Posterior cingulate gyrus (tissue), 11 donors: ENCODE measurements at regions not wholly inside any gene's neighbourhood (a gene's known extent, or its start where the extent isn't known, plus 50 kb on each side); places are given as distances from the start of the nearest gene placed in this dataset.
A peak's percentile ranks its signal among the peaks of the same experiment; 100 is the strongest.
"Not testable (repeated sequence)": the region's sequence is repeated elsewhere in the genome, so short reads cannot be mapped to it uniquely, and the experiment has no call there.

Experiments
- DNase-seq, 10 donors: peaks; one replicate each; pipeline versions ENCODE4 v3.0.0 to v3.0.0-alpha.2; 2020 to 2021; ENCODE audit warnings: mixed read lengths in 3 of 10
- intact Hi-C: fragments of 100-400 bp; cut with DNase I; formaldehyde crosslinking; loops from one replicate; pipeline ENCODE4 v1.15.1; 2023

DNA sequence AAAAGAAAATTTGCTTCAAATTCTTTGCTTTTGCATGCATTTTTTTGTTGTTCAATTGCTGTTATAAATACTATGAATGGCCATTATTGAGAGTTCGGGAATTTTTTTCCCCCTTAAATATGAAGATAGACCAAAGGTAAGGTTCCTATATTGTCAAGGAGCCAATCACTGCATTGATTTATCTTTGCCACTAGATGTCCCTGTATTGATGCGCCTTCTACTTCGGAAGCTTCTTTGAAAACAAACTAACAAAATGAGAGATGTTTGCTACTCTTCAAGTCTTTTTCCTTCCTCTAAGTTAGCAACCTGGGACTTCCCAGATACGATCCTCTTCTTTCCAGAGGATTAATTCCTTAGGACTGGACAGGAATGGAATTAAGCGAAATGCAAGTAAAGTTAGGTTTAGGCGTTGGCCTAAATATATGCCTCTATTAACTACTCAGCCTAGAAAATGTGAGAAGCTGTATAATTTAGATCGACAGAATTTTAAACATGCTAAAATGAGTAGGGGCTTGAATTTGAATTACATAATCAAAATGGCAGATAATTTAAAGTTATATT lies 318.1 kb downstream of the AEBP2 start:
- no peak for DNase-seq
- intact Hi-C loops: loop anchor here (5.0 kb wide), 1 partner anchor 845 kb away; no protein-coding TSS in a partner anchor

DNA sequence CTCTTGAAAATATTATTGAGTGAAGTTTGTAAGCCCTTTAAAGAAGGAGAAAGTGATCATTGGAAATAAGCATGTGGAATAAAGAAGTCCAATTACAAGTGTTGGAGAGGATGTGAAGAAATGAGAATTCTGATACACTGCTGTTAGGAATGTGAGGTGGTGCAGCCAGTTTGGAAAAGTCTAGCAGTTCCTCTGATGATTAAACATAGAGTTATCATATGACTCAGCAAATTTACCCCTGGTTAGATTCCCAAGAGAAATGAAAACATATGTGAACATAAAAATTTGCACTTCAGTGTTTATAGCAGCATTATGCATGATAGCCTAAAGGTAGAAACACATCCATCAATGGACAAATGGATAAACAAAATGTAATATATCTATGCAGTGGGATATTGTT lies 319.9 kb downstream of the AEBP2 start:
- intact Hi-C loops: loop anchor here (5.0 kb wide), 1 partner anchor 843 kb away; no protein-coding TSS in a partner anchor

DNA sequence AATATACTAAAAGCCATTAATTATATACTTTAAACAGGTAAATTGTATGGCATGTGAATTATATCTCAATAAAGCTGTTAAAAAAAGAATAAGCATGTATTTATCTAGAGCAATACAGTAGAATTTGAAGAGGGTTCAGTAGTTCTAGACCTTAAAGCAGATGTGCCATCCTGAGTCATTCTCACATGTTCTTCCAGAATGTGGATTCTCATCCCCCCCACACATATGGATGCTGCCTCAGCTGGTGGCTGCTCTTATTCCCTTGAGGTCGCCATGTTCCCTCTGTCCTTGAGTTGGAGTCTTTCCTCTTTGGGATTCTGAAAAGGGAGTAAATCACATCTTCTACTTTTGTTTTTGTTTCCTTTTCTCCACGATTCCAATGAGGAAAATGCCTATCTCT lies 321.3 kb downstream of the AEBP2 start:
- intact Hi-C loops: no loop called here
- no peak for DNase-seq

More for the DNA sequence above, 319.9 kb downstream of the AEBP2 start:
- no peak for DNase-seq

DNA sequence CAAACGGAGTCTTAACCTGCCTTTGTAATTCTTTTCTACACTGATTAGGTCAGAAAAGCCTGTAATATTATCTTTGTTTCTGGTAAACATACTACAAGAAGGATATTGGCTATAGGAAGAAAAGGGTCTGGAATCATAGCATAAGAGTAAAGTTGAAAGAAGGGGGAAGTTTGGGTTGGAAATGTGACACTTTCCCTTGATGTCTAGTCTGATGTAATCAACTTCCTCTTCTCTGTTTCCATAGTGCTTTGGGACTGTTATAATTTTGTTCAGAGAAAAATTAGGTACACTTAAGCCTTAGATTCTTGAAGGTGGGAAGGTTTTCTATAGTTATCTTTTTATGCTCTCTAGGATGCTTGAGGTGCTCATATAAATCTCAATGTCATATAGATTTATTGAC lies 322.2 kb downstream of the AEBP2 start:
- DNase-seq: no peak
- intact Hi-C loops: no loop called here

DNA sequence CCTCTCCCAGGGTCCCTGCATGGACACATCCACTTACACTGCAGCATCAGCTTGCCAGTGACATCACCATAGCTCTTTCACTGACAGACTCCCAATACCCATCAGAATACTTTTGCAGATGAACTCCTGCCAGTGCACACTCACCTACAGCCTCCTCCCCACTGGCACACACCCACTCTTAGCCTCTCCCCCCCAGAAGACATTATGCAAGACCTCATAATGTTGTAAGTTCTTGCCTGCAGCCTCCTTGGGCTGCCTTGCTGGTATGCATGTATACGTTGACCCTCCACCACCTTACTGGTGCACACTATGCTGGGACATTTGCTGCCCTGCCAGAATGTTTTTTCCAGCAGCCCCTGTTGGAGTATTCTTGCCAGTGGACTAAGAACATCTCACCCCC lies 324.2 kb downstream of the AEBP2 start:
- intact Hi-C loops: no loop called here
- no peak for DNase-seq

DNA sequence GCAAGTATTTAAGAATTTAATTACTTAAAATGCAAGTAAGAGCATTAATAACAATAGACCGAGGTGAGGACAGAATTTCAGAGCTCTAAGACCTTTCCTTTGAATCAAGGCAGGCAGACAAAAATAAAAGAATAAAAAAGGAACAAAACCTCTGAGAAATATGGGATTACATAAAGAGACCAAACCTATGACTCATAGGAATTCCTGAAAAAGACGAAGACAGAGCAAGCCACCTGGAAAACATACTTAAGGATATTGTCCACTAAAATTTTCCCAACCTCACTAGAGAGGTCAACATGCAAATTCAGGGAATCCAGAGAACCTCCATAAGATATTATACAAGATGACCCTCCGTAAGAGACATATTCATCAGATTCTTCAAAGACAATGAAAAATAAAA lies 325.1 kb downstream of the AEBP2 start:
- intact Hi-C loops: no loop called here
- no peak for DNase-seq

DNA sequence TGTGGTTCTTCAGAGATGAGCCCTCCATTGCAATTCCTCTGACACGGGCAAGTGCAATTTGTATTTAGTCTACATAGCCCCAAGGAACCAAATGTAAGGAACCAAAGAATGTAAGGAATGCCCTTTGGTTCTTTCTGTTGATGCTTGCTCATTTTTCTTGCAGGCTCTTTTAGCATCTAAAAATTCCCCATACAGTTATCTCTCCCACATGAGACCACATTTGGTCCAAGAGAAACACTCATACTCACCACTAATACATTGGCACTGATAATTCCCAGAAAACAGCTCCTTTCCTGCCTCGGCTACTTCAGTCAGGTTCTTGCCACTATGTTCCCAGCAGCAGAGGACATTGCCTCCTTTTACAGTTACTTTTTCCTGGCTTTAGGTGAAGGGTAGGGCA lies 332.6 kb downstream of the AEBP2 start:
- intact Hi-C loops: no loop called here
- no peak for DNase-seq

DNA sequence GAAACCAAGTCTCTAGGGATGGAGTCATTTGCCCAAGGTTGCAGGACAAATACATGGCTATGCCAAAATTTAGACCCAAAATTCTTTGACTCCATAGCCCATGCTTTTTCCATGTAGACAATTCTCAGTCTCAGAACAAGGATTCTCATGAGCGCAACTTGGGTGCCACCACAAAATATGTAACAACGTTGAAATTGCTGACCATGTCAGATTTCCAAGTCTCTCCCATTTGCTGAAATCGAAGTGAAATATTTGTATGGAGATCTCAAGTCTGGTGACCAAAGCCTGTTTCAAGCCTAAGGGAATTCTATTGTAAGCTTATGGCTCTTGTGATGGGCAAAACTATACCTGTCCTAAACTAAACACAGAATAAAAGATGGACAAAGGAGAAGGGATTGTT lies 333.5 kb downstream of the AEBP2 start:
- DNase-seq: no peak
- intact Hi-C loops: no loop called here

DNA sequence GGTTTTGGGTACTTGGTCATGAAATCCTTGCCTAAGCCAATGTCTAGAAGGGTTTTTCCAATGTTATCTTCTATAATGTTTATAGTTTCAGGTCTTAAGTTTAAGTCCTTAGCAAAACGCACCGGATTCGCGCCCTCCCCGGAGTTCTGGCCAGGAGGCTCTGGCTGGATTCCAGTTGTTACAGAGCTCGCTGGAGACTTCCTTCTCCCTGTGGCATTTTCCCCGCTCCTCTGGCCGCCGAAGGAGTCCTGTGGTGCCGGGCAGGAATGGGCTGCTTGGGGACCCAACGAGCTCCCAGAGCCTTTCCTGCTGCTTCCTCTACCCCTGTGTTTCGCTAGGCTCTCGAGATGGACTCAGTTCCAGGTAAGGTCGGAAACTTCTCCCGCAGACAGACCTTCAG lies 335.9 kb downstream of the AEBP2 start:
- intact Hi-C loops: no loop called here
- DNase-seq: peak in 3 of 10 donors; percentile 43 to 78 (median 60)

DNA sequence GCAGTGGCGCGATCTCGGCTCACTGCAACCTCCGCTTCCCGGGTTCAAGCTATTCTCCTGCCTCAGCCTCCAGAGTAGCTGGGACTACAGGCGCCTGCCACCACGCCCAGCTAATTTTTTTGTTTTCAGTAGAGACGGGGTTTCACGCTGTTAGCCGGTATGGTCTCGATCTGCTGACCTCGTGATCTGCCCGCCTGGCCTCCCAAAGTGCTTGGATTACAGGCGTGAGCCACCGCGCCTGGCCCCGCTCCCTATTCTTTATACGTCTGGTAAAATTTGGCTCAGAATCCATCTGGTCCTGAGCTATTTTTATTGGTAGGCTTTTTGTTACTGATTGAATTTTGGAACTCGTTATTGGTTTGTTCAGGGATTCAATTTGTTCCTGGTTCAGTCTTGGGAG lies 336.7 kb downstream of the AEBP2 start:
- DNase-seq: peak in 1 of 10 donors; percentile 57
- intact Hi-C loops: not testable (repeated sequence)

DNA sequence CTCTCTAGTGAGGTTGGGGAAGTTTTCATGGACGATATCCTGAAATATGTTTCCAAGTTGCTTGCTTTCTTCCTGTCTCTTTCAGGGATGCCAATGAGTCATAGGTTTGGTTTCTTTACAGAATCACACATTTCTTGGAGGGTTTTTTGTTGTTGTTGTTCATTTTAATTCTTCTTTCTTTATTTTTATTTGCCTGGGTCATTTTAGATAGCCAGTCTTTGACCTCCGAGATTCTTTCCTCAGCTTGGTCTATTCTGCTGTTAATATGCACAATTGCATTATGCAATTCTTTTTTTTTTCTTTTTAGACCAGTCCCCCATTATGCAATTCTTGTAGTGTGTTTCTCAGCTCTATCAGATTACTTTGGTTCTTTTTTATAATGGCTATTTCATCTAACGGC lies 338.9 kb downstream of the AEBP2 start:
- DNase-seq: no peak
- intact Hi-C loops: no loop called here

DNA sequence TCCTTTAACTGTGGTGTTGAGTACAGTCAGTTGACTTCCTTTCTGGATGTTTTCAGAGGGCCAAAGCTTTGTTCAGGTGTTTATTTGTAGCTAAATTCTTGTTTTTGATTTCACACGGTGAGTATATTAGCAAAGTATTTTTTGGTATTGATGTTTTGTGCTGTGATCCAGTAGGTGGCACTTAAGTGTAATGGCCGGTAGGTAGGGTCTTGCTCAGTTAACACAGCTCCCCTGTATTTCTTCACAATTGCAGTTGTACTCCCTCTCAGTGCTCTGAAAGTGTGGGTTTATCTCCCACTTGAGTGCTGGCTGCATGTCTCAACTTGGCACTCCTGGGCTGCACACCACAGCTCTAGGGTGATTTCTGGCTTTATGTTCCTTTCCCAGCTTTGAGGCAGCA lies 339.5 kb downstream of the AEBP2 start:
- intact Hi-C loops: no loop called here
- DNase-seq: no peak

DNA sequence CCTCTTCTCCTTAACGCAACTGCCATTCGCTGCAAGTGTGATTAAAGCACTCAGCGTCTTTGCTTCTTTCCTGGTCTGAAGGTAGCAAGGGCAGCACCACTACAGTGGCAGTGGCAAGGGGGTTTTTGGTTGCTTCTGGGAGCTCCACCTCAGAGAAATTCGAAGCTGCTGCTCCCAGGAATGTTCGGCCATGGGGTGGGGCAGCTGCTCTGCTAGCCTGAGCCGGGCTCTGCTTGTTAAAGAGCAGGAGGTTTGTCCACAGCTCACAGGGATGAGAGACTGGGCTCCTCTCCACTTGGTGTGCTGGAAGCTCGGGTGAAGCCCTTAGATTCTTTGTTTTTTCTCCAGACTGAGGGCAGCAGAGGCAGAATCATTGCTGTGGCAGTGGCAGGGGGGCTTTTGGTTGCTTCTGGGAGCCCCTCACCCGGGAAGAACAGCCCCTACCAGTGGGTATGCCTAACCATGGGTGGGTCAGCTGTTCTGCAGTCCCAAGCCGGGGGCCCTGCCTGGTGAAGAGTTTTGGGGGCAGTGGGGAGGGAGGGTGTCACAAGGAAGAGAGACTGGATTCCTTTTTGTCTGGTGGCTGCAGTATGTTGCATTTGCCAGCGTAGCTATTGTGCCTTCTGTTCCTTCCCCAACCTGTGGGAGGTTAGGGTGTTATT lies 340.2 kb downstream of the AEBP2 start:
- peak in 4 of 10 donors; percentile 18 to 75 (median 72) for DNase-seq
- intact Hi-C loops: no loop called here

DNA sequence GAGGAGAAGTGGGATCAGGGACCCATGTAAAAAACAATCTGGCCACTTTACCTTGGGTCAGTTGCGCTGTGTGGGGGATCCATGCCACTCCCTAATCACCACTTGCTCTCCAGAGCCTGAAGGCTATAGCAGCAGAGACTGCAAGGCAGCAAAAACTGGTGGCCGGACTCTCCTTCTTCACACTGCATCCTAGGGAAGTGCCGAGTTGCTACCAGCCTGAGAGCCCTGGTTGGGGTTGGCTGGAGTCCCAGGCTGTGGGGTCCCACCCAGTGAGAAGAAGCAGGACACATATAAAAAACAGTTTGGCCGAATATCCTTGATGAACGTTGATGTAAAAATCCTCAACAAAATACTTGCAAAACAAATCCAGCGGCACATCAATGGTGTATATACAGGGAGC lies 341.2 kb downstream of the AEBP2 start:
- intact Hi-C loops: no loop called here

DNA sequence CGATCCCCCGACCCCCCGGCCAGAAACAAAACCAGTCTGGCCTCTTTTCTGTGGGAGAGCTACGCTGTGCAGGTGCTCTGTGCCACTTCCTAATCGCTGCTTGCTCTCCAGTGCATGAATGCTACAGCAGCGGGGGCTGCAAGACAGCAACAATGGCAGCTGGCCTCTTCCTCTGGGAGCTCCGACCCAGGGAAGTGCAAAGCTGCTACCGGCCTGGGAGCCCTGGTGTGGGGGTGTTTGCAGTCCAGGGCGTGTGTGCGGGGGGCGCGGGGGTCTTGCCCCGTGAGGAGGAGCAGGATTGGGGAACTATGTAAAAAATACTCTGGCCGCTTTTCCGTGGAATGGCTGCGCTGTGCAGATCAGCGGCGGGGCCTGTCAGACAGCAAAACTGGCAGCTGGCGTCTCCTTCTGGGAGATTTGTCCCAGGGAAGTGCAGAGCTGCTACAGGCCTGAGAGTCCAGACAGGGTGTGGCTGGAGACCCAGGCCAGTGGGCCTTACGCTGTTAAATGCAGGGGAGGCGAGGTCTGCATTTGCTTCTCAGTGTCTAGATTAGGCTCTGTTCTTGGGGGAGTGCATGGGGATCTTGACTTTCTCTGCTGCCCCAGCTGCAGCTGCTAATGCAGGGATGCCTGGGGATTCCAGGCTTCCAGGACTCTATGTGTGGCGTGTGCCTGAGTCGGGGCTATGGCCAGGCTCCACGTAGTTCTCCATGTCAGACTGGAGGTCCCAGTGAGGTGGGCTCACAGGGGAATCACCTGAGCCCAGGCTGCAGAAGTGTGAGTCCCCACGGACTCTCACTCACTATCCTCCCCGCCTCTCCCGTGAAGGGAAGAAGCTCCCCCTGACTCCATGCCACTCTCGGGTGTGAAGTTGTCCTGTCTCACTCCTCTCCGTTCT lies 344.5 kb downstream of the AEBP2 start:
- intact Hi-C loops: no loop called here
- peak in 3 of 10 donors; percentile 57 to 77 (median 71) for DNase-seq

More for the DNA sequence above, 341.2 kb downstream of the AEBP2 start:
- peak in 2 of 10 donors; percentile 49 to 63 for DNase-seq

DNA sequence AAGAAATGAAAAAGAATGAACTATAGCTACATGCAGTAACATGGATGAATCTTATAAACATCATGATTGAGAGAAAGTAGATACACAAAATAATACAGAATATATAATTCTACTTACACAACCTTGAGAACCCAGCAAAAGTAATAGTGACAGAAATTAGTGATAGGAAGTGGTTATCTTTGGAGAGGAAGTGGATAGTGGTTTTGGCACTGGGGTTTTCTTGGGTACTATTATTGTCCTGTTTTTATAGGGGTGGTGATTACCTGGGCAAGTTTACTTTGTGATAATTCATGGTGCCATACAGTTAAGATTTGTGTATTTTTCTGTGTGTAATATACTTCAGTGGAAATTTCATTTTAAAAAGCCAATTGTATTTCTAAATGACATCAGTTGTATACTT lies 352.7 kb downstream of the AEBP2 start:
- intact Hi-C loops: no loop called here
- DNase-seq: no peak

DNA sequence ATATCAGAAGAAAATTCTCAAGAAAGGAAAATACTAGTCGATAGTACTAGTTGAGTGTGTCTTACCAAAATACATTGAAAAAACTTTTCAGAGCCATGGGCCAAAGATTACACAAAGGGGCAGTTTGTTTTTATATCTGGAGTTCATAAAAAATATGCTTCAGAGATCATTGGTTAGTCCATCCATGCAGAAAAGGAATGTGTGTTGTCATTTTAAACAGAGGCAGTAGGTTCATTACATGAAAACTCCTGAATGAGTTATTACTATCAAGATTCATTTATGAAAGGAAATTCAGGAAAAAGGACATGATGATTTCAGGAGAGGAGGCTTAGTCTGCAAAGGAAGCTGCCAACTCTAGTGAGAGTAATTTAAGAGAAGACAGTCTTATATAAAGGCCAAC lies 354.8 kb downstream of the AEBP2 start:
- no peak for DNase-seq
- intact Hi-C loops: no loop called here

DNA sequence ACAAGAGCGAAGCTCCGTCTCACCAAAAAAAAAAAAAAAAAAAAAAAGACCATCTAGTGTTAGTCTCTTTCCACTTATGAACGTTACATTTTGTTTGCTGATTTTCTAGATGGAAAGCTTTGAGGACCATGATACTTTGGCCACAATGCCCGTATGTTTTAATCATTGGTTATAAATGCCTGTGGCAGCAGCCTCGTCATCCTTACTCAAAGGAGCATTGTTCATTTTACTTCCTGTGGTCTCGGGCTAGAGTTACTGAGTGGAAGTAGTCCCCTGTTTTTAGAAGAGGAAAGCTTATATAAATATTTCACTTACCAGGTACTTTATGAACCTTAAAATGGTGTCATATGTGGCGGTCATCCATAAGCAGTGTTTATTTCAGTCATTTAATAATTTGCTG lies 359.9 kb downstream of the AEBP2 start:
- intact Hi-C loops: no loop called here
- DNase-seq: no peak

DNA sequence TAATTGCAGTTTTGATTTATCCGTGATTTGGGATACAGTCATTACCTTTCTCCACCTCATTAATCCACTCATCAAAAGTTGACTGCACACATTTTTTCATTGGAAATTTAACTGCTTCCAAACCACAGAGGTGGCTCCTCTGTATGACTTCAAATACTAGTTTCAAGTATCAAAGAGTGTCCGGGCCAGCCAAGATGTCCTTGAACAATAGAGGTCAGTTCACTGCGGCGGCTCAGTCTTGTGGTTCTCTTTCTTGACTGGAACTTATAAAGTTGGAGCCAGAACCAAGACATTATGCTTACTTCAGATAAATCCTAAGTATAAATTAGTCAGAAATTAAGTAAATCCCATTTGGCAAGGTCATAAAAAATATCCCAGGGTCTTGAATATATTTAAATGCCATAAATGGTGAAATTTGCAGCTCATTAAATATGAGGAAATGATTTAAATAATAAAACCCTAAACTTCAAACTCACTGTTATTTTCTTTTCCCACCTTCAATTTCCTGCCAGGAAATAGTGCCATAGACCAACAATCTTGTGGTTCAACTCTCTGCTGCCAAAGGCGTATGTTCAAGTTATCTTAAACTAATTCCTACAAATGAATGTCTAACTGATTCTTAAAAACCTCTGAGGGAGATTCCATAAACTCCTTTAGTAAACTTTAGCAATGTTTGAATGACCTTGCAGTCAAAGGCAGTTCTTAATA lies 360.8 kb downstream of the AEBP2 start:
- DNase-seq: no peak
- intact Hi-C loops: no loop called here

DNA sequence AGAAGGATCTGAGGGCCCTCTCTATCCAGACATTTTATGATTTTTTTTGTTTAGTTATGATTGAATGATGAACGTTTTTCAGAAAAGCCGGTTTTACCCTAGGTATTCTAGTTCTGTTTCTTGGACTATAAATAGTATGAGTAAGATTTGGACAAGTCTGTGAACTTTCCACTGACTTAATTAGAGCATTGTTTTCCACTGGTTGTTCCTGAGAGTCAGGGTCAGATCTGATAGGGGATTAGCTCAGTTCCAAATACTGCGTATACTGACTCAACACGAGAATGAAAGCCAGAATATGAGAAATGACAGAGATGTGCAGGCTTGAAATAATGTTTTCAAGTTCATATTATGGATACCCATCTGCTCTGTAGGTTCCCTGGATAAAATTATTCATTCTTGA lies 361.6 kb downstream of the AEBP2 start:
- DNase-seq: no peak
- intact Hi-C loops: no loop called here

DNA sequence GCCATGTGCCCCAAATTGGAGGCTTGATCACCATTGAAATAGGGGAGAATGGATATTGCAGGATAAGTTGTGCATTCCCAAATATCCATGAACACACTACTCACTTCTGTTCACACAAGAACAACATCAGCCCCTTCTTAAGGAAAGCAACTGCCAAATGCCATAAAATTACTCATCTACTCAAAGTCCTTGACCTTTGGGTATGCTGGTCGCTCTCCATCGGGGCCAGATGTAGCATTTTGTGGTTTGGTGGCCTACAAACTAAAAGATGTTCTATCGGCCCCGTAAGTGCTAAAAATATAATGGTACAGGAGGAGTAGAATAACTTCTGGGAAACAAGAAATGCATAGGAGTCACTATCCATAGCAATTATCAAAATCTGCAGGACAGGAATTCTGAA lies 362.6 kb downstream of the AEBP2 start:
- no peak for DNase-seq
- intact Hi-C loops: no loop called here
